ENCODE measurements at regions not wholly inside any gene's neighbourhood (a gene's known extent, or its start where the extent isn't known, plus 50 kb on each side); places are given as distances from the start of the nearest gene placed in this dataset.
A peak's percentile ranks its signal among the peaks of the same experiment; 100 is the strongest.
"Not testable (repeated sequence)": the region's sequence is repeated elsewhere in the genome, so short reads cannot be mapped to it uniquely, and the experiment has no call there.

DNA sequence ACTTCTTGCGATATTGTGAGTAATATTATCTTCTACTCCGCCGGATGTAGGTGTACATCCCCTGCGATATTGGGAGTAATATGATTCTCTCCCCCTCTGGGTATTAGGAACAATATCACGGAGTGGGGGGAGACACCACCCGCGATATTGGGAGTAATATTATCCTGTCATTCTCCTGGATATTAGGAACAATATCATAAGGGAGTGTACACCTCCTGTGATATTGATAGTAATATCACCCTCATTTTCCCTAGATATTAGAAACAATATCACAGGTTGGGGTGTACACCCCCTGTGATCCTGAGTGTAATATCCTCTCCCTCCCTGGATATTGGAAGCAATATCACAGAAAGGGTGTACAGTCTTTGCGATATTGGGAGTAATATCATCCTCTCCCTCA, 64.3 kb upstream of the CEACAM21 start:
- peaks cover 32% of the 10 kb centered on the region for H3K27me3 Mint-ChIP-seq (ENCODE audit: insufficient read depth)
- H3K4me3 ChIP-seq (ENCODE audit: low read length), result no peak overlapping the region
- no peaks in the 10 kb centered on the region for H3K4me1 Mint-ChIP-seq
- H3K36me3 ChIP-seq (ENCODE audit: control insufficient read depth, insufficient read depth, low read length), result no peaks in the 10 kb centered on the region
- H3K9me3 Mint-ChIP-seq, result peaks cover 8% of the 10 kb centered on the region
- WGBS, 2 experiments (ENCODE audit: insufficient coverage in 1 of 2, insufficient read length in 1 of 2), result 79% methylated on average over 8 of the region's 8 CpGs; no CpG with 5 or more reads in 1 of the 2 experiments
- no peak overlapping the region for H3K9ac ChIP-seq (ENCODE audit: extremely low read depth, low read length, poor library complexity, severe bottlenecking)
- no peak overlapping the region for H3K27ac Mint-ChIP-seq
- H3K27me3 ChIP-seq (ENCODE audit: control insufficient read depth, insufficient read depth, low read length, poor library complexity, severe bottlenecking), result peaks cover 80% of the 10 kb centered on the region
- no peaks in the 10 kb centered on the region for H3K4me1 ChIP-seq (ENCODE audit: control insufficient read depth, insufficient read depth, low read length)
- no peaks in the 10 kb centered on the region for H3K9me3 ChIP-seq (ENCODE audit: control insufficient read depth, low read length)
- H3K36me3 Mint-ChIP-seq (ENCODE audit: low read depth), result no peaks in the 10 kb centered on the region
- H3K27ac ChIP-seq (ENCODE audit: low read depth, low read length), result no peak overlapping the region
- DNase-seq, result no peak
- TF ChIP-seq CTCF (conservative IDR thresholded peaks at IDR 0.05), result no peak
- no peak overlapping the region for H3K4me3 Mint-ChIP-seq

DNA sequence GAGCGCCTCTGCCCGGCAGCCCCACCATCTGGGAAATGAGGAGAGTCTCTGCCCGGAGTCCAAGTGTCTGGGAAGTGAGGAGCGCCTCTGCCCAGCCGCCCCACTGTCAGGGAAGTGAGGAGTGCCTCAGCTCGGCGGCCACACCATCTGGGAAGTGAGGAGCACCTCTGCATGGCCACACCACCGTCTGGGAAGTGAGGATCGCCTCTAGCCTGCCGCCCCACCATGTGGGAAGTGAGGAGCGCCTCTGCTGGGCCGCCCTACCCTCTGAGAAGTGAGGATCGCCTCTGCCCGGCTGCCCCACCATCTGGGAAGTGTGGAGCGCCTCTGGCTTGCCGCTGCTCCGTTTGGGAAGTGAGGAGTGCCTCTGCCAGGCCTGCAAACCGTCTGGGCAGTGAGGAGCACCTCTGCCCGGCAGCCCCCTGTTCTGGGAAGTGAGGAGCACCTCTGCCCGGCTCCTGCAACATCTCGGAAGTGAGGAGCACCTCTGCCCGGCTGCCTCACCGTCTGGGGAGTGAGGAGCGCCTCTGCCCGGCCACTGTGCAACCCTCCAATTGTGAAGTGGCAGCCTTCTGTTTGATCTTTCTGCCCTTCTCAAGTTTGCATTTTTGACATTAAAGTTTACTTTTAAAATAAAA, 60.8 kb upstream of the CEACAM21 start:
- TF ChIP-seq CTCF (conservative IDR thresholded peaks at IDR 0.05), result no peak
- H3K9me3 Mint-ChIP-seq, result peaks cover 13% of the 10 kb centered on the region
- no peak overlapping the region for H3K4me3 ChIP-seq (ENCODE audit: low read length)
- no peaks in the 10 kb centered on the region for H3K4me1 ChIP-seq (ENCODE audit: control insufficient read depth, insufficient read depth, low read length)
- DNase-seq, result peak; percentile 38
- no peak overlapping the region for H3K27ac Mint-ChIP-seq
- H3K9ac ChIP-seq (ENCODE audit: extremely low read depth, low read length, poor library complexity, severe bottlenecking), result no peak overlapping the region
- H3K4me3 Mint-ChIP-seq, result no peak overlapping the region
- H3K27ac ChIP-seq (ENCODE audit: low read depth, low read length), result no peak overlapping the region
- H3K36me3 ChIP-seq (ENCODE audit: control insufficient read depth, insufficient read depth, low read length), result no peaks in the 10 kb centered on the region
- whole genome bisulfite sequencing, 2 experiments (ENCODE audit: insufficient coverage in 1 of 2, insufficient read length in 1 of 2), result 61 to 66% methylated on average over 11 to 25 of the region's 25 CpGs
- H3K4me1 Mint-ChIP-seq, result no peaks in the 10 kb centered on the region
- no peaks in the 10 kb centered on the region for H3K9me3 ChIP-seq (ENCODE audit: control insufficient read depth, low read length)
- peaks cover 89% of the 10 kb centered on the region for H3K27me3 ChIP-seq (ENCODE audit: control insufficient read depth, insufficient read depth, low read length, poor library complexity, severe bottlenecking)
- no peaks in the 10 kb centered on the region for H3K36me3 Mint-ChIP-seq (ENCODE audit: low read depth)
- H3K27me3 Mint-ChIP-seq (ENCODE audit: insufficient read depth), result peaks cover 48% of the 10 kb centered on the region

DNA sequence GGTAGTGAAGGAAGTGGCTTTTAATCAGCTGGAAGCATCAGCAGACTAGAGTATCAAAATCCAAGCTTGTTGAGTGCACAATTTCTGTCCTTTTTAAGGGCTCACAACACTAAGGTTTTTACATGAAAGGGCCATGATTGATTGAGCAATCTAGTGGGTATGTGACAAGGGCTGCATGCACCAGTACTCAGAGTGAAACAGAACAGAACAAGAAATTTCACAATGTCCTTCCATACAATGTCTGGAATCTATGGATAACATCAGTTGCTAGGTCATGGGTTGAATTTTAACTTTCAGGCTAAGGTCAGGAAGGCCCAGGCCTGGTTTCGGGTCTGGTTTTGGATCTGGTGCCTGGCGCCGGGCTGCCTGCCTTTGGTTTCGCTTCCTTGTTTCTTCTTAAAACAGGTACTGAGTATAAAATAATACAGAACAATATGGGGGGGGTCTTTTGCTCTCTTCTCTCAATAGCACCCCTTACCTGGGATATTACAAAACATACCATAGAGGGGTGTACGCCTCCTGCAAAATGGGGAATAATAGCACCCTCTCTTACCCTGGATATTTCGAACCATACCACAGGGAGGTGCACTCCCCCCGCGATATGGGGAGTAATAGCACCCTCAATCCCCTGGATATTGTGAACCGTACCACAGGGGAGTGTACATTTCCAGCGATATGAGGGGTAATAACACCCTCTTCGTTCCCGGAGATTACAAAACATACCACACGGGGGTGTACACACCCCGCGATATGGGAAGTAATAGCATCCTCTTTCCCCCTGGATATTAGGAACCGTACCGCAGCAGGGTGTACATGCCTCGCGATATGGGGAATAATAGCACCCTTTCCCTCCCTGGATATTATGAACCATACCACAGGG, 59.4 kb upstream of the CEACAM21 start:
- Mint-ChIP-seq H3K27me3 (ENCODE audit: insufficient read depth) (peaks cover 62% of the 10 kb centered on the region), H3K9me3 (peaks cover 13% of the 10 kb centered on the region)
- WGBS, 2 experiments (ENCODE audit: insufficient coverage in 1 of 2, insufficient read length in 1 of 2), result 81% methylated on average over 11 to 18 of the region's 19 CpGs

More for the DNA sequence above, 59.4 kb upstream of the CEACAM21 start:
- H3K27me3 ChIP-seq (ENCODE audit: control insufficient read depth, insufficient read depth, low read length, poor library complexity, severe bottlenecking), result peaks cover 91% of the 10 kb centered on the region
- not testable (repeated sequence) for H3K27ac Mint-ChIP-seq; H3K4me3 Mint-ChIP-seq; H3K27ac ChIP-seq (ENCODE audit: low read depth, low read length); H3K4me3 ChIP-seq (ENCODE audit: low read length); H3K4me1 Mint-ChIP-seq; H3K36me3 ChIP-seq (ENCODE audit: control insufficient read depth, insufficient read depth, low read length); H3K9me3 ChIP-seq (ENCODE audit: control insufficient read depth, low read length); H3K9ac ChIP-seq (ENCODE audit: extremely low read depth, low read length, poor library complexity, severe bottlenecking); H3K4me1 ChIP-seq (ENCODE audit: control insufficient read depth, insufficient read depth, low read length); H3K36me3 Mint-ChIP-seq (ENCODE audit: low read depth)
- DNase-seq, result peak; percentile 19

Data from endodermal cell (in vitro differentiated cells).